GM21381 (cell line): ENCODE measurements at regions not wholly inside any gene's neighbourhood (a gene's known extent, or its start where the extent isn't known, plus 50 kb on each side); places are given as distances from the start of the nearest gene placed in this dataset.

ENCODE experiments used
- ATAC-seq: cut with Tn5 transposase; IDR thresholded peaks from one replicate; pipeline ENCODE4 v1.9.1; 2021; ENCODE audit warnings: mild to moderate bottlenecking, moderate library complexity; ENCODE audit not compliant: unreplicated experiment

- no peak for ATAC-seq
Observed at GRCh38 chr2:46239175-46239846, 57.9 kb upstream of the EPAS1 start.

- no peak for ATAC-seq
Observed at GRCh38 chr2:46239847-46240181, 57.4 kb upstream of the EPAS1 start.

DNA sequence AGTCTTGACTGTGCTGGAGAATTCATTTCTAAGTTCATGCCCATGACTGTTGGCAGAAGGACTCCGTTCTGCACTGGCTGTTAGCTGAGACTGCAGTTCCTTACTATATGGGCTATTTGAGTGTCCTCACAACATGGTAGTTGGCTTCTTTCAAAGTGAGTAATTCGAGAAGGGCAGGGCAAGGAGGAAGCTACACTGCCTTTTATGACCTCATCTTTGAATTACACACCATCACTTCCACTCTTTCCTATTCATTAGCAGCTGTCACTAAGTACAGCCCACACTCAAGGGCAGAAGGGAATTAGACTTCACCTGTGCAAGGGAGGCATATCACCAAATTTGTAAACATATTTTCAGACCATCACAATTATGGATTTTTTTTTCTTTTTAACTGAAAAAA, 55.9 kb upstream of the EPAS1 start:
- no peak for ATAC-seq

- no peak for ATAC-seq
Observed at GRCh38 chr2:46245869-46246268, 51.3 kb upstream of the EPAS1 start.

GRCh38 chr2:46246790-46247189, 50.4 kb upstream of the EPAS1 start:
- peak; percentile 68 for ATAC-seq
